ENCODE measurements at regions not wholly inside any gene's neighbourhood (a gene's known extent, or its start where the extent isn't known, plus 50 kb on each side); places are given as distances from the start of the nearest gene placed in this dataset.

GRCh38 chr6:85396159-85396808, 53.6 kb upstream of the NT5E start:
- no peak for DNase-seq (ENCODE audit: low spot score in 2 of 2)
- FAIRE-seq: no peak

GRCh38 chr6:85395746-85396145, 54.1 kb upstream of the NT5E start:
- DNase-seq (ENCODE audit: low spot score in 2 of 2): no peak

GRCh38 chr6:85394853-85395538, 54.9 kb upstream of the NT5E start:
- FAIRE-seq: no peak

More at GRCh38 chr6:85395746-85396145, 54.1 kb upstream of the NT5E start:
- no peak for FAIRE-seq

GRCh38 chr6:85394199-85394598, 55.7 kb upstream of the NT5E start:
- no peak for DNase-seq (ENCODE audit: low spot score in 2 of 2)
- no peak for FAIRE-seq

More at GRCh38 chr6:85394853-85395538, 54.9 kb upstream of the NT5E start:
- DNase-seq (ENCODE audit: low spot score in 2 of 2): no peak

GRCh38 chr6:85392379-85392778, 57.5 kb upstream of the NT5E start:
- DNase-seq (ENCODE audit: low spot score in 2 of 2): no peak
- FAIRE-seq: no peak

GRCh38 chr6:85390775-85391174, 59.1 kb upstream of the NT5E start:
- FAIRE-seq (no peak), DNase-seq (ENCODE audit: low spot score in 2 of 2) (no peak)

- FAIRE-seq (no peak), DNase-seq (ENCODE audit: low spot score in 2 of 2) (no peak)
Measured at GRCh38 chr6:85390105-85390728, 59.7 kb upstream of the NT5E start.

- FAIRE-seq: no peak
- no peak for DNase-seq (ENCODE audit: low spot score in 2 of 2)
Measured at GRCh38 chr6:85389151-85389797, 60.6 kb upstream of the NT5E start.

GRCh38 chr6:85388531-85388930, 61.4 kb upstream of the NT5E start:
- FAIRE-seq (no peak), DNase-seq (ENCODE audit: low spot score in 2 of 2) (no peak)

- no peak for DNase-seq (ENCODE audit: low spot score in 2 of 2)
- no peak for FAIRE-seq
Measured at GRCh38 chr6:85385636-85386315, 64.1 kb upstream of the NT5E start.

GRCh38 chr6:85383042-85383441, 66.8 kb upstream of the NT5E start:
- DNase-seq (ENCODE audit: low spot score in 2 of 2): no peak

GRCh38 chr6:85382541-85382940, 67.3 kb upstream of the NT5E start:
- DNase-seq (ENCODE audit: low spot score in 2 of 2): no peak
- FAIRE-seq: no peak

More at GRCh38 chr6:85383042-85383441, 66.8 kb upstream of the NT5E start:
- no peak for FAIRE-seq

GRCh38 chr6:85372915-85373270, 77.0 kb upstream of the NT5E start:
- no peak for DNase-seq (ENCODE audit: low spot score in 2 of 2)
- FAIRE-seq: no peak

- FAIRE-seq: no peak
Measured at GRCh38 chr6:85372188-85372914, 77.5 kb upstream of the NT5E start.

GRCh38 chr6:85368631-85369030, 81.3 kb upstream of the NT5E start:
- DNase-seq (ENCODE audit: low spot score in 2 of 2) (no peak), FAIRE-seq (no peak)

More at GRCh38 chr6:85372188-85372914, 77.5 kb upstream of the NT5E start:
- DNase-seq (ENCODE audit: low spot score in 2 of 2): no peak

- FAIRE-seq: no peak
- no peak for DNase-seq (ENCODE audit: low spot score in 2 of 2)
Measured at GRCh38 chr6:85364344-85364743, 85.5 kb upstream of the NT5E start.

- FAIRE-seq (no peak), DNase-seq (ENCODE audit: low spot score in 2 of 2) (no peak)
Measured at GRCh38 chr6:85363870-85364269, 86.0 kb upstream of the NT5E start.

GRCh38 chr6:85362652-85363310, 87.1 kb upstream of the NT5E start:
- FAIRE-seq (no peak), DNase-seq (ENCODE audit: low spot score in 2 of 2) (no peak)

- FAIRE-seq (no peak), DNase-seq (ENCODE audit: low spot score in 2 of 2) (no peak)
Measured at GRCh38 chr6:85361643-85362014, 88.3 kb upstream of the NT5E start.
